ENCODE measurements at regions not wholly inside any gene's neighbourhood (a gene's known extent, or its start where the extent isn't known, plus 50 kb on each side); places are given as distances from the start of the nearest gene placed in this dataset.

- TF ChIP-seq CTCF (IDR thresholded peaks at IDR 0.05) = no peak
- TF ChIP-seq EP300 (IDR thresholded peaks at IDR 0.05) = no peak
Observed at GRCh38 chr17:70519300-70519699, 350.0 kb downstream of the KCNJ2 start.

Measured in stomach (tissue), 4 donors.